Brain pericyte (primary cell): ENCODE measurements at regions not wholly inside any gene's neighbourhood (a gene's known extent, or its start where the extent isn't known, plus 50 kb on each side); places are given as distances from the start of the nearest gene placed in this dataset.
A peak's percentile ranks its signal among the peaks of the same experiment; 100 is the strongest.

ENCODE experiments used
- DNase-seq: peaks from one replicate; pipeline ENCODE4 v3.0.0-alpha.2; 2012; ENCODE audit warnings: low read depth, low spot score

DNA sequence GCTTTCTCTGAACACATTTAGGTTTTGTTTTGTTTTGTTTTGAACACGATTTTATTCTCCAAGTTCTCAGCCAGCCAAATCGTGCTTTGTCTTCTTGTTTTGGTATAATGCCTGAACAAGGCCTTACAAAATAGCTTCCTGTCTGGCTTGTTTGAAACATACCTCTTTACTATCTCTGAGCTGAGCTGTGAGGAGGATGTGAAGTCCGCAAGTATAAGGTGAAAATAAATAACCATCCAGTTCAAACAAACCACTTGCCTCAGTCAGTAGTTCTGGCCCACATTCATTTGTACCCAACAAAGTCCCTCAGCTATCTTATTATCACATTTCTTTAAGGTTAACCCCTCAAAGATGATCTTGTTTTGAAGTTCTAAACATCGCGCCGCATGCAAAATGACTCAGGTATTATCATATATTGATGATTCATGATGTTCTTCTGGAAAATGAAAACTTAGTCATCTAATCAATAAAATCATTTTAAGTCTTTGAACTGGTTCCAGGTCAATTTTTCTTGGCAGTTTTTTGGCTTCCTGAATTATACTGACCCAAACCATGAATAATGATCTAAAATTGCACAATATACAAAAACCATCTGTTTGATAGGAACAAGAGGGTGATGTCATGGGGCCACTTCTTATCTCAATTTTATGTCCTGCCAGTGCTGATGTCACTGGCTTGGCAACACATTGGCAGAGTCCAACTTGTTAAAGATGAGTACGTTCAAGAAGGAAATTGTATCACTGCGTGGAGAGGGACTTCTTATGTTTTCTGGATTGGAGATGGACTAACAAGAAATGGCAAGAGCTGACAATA lies 694.3 kb downstream of the KCNJ2 start:
- no peak for DNase-seq

DNA sequence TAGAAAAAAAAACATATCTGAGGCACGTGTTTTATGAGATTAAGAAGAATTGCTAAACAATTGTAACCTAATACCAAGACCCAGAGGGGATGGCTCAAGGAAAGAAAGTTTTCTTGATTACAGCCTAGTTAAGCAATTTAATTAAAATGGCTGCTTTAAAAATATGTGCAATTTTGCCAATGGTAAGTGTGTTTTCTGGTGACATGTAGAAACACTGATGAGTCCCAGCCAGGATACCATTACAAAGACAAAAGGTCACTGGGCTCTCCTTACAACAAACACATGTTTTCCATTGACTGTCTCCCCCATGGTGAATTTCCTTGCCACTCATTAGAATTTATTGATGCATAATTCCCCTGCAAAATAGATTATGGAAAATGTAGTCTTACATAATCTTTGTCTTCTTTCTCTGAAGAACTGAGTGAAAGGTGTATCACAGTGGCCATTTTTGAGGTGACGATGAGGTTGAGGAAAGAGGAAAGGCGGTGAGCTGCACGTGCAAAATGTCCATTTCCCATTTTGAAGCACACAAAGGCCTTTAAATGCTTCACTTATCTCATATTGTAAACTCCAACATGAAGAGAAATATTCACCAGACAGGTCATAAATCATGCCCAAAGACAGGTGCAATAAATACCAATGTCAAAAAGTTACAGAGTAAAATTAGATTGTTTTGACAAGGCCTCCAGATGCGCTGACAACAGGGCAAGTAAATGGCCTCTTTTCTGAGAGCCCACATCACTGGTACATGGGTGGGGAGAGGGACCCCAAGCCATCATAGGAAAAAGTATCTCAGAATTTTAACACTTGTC lies 696.9 kb downstream of the KCNJ2 start:
- no peak for DNase-seq

DNA sequence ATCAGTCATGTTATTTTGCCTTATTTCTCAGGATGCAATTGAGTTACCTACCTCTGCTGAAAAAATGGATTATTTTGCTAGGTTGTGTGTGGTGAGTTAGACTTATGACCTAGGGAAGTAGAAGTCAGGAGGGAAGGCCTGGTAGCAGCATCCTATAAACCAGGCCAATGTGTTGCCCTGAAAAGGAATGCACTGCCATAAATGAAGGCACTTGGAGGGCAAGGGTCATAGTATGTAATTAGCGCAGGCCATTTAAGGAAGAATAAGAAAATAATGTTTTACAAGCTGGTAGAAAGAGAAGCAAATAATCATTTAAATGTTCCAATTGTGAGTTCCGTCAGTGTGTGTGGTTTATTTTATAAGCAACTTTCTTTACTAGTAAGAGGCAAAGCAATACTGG lies 698.8 kb downstream of the KCNJ2 start:
- no peak for DNase-seq

DNA sequence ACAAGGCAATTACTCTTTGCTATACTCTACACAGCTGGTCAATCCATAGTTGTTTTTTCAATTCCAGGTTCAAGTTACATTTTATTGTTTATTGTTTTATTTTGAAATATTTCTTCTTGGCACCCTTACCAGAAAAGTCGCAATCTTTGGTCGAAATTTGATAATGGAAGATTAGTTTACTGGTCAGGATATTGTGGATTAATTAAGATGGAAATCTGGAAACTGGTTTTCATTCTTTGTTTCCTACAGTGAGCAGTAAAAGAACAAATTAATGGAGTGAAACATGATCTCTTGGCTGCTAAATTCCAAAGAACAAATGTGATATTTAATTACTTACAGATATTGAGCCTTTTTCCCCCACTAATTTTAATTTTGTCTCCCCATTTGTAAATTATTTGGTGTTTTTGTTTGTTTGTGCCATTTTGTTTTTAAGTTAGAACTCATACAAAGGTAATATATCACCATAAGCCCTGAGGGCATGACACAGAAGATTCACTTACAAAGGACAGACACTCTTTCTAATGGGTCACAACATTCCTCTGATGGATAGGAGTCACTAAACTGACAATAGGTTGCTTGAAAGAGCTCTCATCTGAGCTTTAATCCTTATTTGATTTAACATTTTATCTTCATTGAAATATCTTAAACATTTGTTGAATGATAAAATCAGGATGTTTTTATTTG lies 700.2 kb downstream of the KCNJ2 start:
- no peak for DNase-seq

DNA sequence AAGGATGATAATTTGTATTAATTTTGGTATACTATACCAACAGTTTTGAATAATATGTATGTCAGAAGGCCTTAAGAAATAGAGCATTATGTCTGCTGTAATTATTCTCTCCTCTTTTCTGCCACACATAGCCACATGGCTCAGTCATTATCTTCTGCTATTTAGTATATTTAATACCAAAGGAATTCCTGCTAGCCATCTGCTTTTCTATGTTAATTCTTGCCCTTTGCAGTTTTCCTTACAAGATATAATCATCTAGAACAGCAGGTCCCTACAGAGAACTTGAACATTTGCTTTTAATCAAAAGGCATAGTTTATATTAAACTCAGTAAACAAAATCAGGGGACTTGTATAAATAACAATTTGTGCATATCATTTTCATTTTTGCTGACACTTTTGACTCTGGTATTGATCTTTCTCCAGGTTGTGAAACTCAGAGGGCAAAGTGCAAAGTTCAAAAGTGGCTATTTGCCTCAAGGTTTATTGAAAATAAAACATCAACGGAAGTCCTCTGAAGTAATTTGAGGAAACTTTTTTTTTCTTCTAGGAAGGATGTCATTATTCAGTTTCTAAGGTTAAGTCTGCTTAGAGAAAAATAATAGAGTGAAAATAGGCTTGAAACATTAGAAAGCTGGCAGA lies 702.0 kb downstream of the KCNJ2 start:
- DNase-seq, result no peak

DNA sequence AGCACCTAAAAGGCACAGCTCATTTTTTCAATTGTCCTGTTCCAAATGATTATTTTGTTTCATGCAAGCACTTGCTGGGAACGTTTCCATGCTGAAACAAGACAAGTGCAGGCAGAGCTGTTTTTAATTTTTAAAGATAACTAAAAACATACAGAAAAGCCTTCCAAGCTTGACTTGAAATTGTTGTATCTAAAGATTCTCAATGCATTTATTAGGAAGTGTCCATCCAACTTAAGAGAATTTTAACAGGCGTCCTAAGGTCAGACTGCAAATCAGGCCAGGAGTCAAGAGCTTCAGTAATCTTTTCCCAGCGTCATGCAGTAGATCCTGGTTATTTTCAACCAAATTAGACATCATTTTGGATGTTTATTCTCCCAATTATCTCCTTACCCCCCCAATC lies 702.8 kb downstream of the KCNJ2 start:
- no peak for DNase-seq

DNA sequence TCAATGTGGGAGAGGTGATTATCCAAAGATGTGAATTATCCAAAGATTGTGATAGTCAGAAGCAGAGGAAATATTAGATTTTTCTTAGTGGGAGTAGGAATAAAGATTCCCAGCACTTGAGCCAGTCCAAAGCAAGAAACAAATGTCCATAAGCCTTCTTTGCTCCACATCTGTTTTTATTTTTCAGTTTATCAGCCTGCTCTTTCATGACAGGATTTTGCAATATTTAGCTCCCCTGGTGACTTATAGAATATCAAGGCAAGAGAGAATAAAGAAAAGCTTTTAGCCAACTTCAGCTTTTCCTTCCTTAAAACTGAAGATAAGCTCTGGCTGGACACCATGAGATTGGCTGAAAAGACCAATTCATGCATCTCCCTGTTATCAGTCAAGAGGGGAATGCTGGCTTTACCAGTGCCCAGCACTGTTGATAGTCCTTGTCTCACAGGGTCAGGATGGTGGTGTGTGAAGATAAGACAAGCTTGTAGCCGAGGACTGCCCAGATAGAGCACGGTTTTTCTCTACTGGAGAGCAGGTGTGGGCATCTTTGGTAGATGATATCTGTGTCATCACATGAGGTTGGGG lies 706.5 kb downstream of the KCNJ2 start:
- DNase-seq, result no peak

DNA sequence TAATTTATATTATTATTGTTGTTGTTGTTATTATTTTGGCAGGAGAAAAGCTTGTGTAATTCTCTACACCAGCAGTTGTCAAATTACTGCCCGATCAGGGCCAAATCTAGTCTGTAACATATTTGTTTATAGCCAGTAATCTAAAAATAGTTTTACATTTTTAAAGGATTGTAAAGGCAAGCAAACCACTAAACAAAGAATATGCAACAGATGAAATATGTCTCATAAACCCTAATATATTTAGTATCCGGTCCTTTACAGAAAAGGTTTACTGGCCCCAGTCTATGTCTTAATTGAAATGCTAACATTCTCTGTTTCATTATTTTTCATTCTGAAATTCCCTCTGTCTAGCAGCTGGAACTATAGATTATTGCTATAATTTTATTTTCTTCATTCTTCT lies 709.5 kb downstream of the KCNJ2 start:
- DNase-seq, result no peak

DNA sequence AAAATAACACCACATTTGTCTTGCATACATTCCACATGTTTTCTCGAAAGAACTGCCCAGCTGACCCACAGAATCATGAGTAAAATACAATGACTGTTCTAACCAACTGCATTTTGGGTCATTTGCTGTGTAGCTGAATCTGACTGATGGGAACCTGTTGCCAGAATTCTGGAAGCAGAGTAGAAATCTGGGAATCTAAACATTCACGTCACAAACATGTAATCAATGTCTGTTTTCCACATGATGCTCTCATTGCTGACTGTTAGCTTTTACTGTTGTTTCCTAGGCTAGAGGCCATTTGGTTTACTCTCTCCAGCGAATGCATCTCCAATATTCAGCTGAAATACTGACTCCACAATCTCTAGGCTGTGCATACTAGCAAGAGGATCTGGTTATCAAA lies 710.1 kb downstream of the KCNJ2 start:
- DNase-seq, result no peak

DNA sequence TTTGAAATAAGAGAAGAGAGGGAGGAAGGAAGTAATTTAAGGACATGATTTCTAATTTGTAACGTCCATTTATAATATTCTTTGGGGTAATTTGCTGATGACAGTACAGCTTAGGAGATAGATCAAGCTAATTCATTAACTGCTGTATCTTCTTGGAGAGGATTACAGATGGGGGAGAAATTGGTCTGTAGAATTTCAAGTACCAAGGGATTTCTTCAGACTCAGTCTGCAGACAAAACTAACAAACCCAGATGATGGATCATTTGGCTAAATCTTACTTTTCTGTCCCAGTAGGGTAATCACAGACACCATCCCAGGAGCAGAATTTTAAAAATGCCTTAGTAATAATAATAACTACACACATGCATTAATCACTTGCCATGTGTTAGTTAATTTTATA lies 711.8 kb downstream of the KCNJ2 start:
- DNase-seq, result no peak

DNA sequence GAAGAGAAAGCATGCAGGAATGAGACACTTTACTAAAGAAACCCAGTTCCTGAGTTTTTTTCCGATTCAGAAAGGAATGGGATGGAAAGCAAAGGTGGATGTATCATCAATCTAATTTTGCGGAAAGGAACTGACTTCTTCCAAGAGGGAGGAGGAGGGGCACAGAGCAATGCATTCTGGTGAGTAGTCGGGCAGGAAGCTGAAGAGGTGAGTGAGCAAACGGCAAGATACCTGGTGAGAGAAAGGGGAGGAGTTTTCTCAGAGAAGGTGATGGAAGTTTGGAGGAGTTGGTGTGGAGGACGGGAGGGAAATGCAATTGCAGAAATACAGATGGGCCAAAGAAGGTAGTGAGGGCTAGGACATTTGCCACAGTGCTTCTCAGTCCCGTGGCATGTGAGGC lies 713.2 kb downstream of the KCNJ2 start:
- no peak for DNase-seq

DNA sequence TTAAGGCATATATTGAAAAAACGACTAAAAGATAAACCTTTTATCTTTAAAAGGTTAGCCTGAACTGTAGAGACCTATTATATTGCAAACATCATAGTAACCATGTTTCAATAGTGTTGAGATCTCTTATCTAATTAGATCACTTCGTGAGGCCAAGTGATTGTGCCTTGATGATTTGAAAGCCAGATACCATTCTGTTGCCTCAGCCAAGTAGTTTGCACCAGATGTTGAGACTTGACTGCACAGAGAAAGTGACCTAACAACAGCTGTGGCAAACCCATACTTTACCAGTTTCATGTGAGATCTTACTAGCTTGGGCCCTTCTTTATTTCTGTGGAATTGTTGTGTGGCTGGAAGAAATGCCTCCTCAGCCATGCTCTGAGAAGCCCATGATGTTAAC lies 717.3 kb downstream of the KCNJ2 start:
- DNase-seq, result no peak

DNA sequence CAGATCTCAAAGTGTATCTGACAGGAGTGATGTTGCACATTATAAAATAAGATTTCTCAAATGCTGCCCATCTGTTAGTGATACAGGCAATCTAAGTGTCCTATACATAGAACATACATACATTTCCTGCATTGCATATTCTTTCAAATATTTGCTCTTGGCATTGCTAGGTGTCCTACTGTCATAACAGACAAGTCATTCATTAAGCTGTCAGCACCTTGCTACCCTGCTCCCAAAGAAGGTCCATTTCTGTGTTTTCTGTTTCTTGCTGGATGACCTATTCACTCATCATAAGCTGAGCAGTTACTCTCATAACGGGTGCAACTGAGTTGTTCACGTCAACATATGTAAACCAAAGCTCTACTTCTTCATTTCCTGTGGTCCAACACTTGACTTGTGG lies 719.0 kb downstream of the KCNJ2 start:
- no peak for DNase-seq

DNA sequence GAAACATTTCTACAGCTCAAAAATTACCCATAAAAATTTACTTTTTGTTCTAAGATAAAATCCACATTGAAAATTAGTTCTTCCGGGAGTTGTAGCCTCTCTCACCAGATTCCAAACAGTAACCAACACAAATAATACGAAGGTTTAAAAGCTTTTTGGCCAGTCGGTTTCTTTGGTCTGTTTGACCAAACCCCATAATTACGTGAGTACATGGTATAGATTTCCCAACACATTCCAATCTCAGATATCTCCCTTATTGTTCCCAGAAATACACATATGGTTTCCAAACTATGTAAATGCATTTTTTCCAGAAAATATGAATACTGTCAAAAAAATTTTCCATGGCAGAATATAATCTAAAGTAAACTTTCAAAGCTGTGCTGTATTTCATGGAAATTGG lies 722.0 kb downstream of the KCNJ2 start:
- DNase-seq, result no peak

DNA sequence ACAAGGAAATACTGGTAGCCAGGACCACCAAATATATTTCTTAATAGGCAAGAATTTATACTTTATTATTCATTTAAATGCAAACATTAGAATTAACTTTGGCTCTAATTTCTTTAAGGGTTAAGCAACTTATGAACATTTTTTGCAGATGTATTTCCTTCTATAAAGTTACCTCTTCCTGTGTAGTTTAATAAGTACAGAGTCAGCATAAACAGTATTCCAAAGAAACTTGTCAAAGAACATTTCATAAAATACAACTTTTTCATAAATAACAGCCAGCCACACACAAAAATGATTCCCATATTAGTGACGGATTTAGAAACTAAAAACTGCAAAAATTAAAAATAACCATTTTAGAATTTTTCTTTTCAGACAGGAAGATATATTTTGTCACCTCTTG lies 723.2 kb downstream of the KCNJ2 start:
- no peak for DNase-seq

DNA sequence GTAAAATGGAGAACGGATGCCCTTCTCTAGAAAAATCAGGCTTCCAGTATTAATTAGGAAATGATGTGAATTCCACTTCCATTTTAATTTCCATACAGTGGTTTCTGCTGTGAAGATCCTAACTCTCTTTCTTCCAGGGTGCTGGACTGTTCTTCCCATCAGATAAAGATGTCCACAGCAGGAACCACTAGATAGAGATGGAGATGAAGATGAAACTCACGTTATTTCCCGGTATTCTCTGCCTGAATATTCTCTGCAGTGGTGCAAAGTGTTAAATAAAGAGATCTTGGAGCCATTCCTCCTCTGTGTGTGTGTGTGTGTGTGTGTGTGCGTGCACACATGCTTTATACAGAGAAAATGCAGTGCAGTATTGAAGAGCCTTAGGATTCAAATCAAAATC lies 727.5 kb downstream of the KCNJ2 start:
- no peak for DNase-seq

DNA sequence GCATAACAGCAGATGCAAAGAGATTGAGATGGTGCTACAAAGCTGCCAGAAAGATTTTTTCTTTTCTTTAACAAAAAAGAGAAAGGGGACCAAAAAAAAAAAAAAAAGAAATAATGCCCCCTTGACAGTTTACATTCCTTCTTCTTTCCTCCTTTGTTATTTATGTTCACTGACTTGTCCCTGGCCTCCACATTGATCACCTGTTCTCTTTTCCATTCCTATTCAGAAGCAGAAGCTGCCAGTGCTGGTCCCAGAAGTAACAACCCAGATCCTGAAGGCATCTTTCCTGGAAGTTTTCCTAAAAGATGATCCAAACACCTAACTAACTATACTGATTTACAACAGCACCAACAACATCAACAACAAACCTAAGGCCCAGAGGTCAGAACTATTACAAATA lies 728.1 kb downstream of the KCNJ2 start:
- DNase-seq, result no peak

DNA sequence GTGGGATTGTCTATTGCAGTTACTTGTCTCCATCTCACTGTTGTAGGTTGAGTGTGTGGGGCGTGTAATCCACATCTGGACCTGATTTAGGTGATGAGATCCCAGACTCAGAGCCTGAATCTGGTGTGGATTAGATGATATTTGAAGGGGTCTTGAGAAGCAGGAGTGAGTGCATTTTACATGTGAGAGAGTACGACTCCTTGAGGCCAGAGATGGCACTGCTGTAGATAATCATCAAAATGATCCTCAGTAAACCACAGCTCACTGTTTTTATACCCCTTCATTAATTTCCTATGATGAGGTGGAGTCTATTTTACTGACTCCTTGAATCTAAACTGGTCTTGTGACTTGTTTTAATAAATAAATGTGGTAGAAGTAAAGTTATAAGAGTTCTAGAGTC lies 732.5 kb downstream of the KCNJ2 start:
- DNase-seq, result no peak

DNA sequence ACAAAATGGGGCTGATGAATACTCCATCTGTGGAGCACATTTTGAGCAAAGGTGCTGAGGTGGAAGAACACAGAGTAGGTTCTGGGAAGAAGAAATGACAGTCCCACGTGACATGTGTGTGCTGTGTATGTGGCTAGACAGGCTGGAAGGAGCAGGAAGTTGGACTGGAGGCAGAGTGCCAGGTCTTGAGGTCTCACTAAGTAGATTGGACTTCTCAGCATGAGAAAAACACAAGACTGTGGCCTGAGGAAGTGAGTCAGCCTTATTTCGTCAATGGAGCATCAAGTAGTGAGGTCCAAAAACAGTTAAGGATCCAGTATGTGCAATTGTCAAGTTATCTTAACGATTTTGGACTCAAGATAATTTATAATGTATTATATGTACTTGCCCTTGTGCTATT lies 736.5 kb downstream of the KCNJ2 start:
- peak; percentile 86 for DNase-seq

DNA sequence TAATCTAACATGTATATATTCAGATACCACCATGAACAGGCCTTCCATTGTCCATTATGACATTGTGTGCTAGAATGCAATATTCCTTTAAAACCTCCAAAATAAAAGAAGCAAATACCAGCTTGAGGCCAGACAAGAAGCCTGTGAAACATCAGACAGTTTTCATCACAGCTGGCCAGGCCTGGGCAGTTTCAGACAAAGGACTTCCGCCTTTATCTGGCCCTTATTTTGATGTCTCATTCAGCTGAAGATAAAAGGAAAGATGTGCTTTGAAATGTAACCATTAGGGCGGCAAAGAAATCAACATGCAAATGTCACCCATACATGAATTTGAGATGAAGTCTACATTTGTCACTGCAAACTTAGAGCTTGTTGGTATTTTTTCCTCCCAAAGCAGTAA lies 737.5 kb downstream of the KCNJ2 start:
- DNase-seq, result no peak

DNA sequence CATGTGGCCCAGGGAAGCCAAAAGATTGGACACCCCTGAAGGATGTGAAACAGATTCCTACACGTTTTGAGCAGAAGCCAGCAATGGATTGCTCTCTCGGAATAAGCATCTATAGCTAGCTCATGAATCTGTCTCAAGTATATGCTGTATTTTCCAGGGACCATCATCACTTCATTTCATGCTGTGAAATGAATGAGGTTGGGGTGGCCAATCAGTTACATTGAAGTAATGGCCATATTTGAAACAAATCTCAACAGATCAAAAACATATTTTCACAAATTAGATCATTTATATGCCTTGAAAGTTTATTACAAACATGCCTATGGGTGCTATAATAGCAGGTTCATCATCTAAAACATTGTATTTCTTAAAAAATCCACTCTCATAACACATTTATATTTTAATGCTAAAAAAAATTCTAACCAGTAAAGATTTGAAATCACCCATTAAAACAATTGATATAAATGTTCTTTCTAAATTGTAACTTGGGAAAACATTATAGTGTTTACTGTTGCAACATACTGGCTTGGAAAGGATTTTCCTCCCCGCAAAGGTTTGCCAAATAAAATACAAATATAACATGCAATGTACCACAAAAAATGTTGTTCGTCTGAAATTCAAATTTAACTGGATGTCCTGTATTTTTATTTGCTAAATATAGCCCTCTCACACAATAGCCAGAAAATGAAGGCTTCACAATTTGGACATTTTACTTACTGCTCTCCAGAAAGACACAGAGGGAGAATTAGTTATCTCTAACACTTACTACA lies 743.6 kb downstream of the KCNJ2 start:
- peak; percentile 39 for DNase-seq
